ENCODE measurements at regions not wholly inside any gene's neighbourhood (a gene's known extent, or its start where the extent isn't known, plus 50 kb on each side); places are given as distances from the start of the nearest gene placed in this dataset.

- TF ChIP-seq GATA1 (IDR thresholded peaks at IDR 0.05; ENCODE audit: low read depth, low read length) (no peak), POLR2A (IDR thresholded peaks at IDR 0.05; ENCODE audit: low read length) (no peak)
Observed at GRCh38 chr2:200042102-200042735, 86.8 kb downstream of the MAIP1 start.

DNA sequence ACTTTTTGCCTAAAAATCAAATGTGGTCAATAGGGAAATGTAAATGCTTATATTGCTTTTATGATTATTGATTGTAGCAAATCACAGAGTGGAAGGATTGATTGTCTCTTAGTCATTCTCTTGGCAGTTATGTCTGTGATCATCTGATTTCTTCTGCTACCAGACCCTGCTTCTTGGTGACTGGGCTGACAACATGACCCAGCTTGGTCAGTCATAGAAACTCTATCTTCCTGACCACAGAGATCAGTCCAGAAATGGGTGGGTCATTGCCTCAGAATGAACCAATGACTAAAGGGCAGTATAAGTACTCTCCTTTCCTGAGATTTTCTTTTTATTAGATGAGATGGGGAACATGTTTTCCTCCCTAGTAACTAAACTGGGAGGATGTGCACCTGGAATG lies 87.6 kb downstream of the MAIP1 start:
- TF ChIP-seq GATA1 (IDR thresholded peaks at IDR 0.05; ENCODE audit: low read depth, low read length) = no peak
- DNase-seq = no peak

More at GRCh38 chr2:200042102-200042735, 86.8 kb downstream of the MAIP1 start:
- DNase-seq = no peak

DNA sequence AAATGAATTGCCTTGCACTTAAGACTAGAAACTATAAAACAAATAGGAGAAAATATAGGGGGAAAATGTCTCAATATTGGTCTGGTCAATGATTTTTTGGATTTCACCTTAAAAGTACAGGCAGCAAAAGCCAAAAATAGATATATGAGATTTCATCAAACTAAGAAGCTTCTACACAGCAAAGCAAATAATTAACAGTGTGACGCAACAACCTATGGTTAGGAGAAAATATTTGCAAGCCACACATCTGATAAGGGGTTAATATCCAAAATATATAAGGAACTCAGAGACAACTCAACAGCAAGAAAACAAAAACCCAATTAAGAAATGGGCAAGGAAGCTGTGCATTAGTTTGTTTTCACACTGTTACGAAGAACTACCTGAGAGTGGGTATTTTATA lies 89.1 kb downstream of the MAIP1 start:
- DNase-seq = no peak
- TF ChIP-seq GATA1 (IDR thresholded peaks at IDR 0.05; ENCODE audit: low read depth, low read length) = no peak
- no peak for TF ChIP-seq POLR2A (IDR thresholded peaks at IDR 0.05; ENCODE audit: low read length)

DNA sequence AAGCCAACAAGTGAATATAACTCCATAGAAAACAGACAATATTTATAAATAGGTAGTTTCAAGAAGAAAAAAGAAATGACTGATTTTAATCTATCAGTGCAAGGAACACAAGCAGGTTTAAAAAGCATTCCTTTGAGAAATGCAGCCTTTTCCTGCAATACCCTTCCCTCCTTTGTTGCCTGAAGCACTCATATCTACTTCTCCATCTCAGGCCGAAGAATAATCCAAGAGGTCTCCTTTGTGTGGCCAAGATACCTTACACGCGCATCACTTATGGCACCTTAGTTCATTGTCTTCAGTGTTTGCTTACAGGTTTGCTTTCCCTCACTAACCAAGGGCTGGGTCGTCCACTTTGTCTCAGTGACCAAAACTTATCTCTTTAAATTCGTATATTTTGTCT lies 93.0 kb downstream of the MAIP1 start:
- TF ChIP-seq POLR2A (IDR thresholded peaks at IDR 0.05; ENCODE audit: low read length) (no peak), GATA1 (IDR thresholded peaks at IDR 0.05; ENCODE audit: low read depth, low read length) (no peak)

GRCh38 chr2:200049086-200049485 lies 93.7 kb downstream of the MAIP1 start:
- DNase-seq = no peak
- TF ChIP-seq GATA1 (IDR thresholded peaks at IDR 0.05; ENCODE audit: low read depth, low read length) (no peak), POLR2A (IDR thresholded peaks at IDR 0.05; ENCODE audit: low read length) (no peak)

More for the DNA sequence above, 93.0 kb downstream of the MAIP1 start:
- no peak for DNase-seq

DNA sequence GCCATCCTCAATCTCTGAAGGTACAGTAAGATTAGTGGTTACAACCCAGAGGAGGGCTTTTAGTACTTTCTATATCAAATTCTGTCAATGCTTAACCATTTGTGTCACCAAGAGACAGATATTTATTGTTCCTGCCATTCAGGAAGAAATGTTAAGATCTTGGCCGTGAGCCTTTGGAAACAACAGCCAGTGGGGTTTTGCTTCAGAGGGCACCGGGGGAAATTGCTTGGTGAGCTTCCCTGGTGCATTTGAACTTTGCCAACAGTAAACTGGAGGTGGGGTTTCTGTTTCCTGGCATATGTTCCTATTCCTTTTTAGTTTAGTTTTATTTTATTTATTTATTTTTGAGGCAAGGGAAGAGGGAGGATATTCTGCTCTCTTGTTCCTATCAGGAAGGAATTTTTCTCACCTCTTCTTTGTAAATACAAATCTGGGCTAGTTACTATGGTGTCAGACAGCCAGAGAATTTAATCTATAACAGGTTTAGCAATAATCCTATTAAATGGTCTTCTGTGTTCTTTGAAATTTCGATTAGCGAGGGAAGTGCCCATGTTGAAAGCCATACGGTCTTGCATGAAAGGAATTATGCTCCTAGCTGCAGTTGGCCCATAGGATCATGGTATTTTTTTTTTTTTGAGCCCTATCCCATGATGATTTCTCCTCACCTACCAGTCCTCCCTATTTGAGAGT lies 95.7 kb downstream of the MAIP1 start:
- TF ChIP-seq GATA1 (IDR thresholded peaks at IDR 0.05; ENCODE audit: low read depth, low read length) = no peak
- TF ChIP-seq POLR2A (IDR thresholded peaks at IDR 0.05; ENCODE audit: low read length) = no peak
- no peak for DNase-seq

- no peak for TF ChIP-seq POLR2A (IDR thresholded peaks at IDR 0.05; ENCODE audit: low read length)
- no peak for TF ChIP-seq GATA1 (IDR thresholded peaks at IDR 0.05; ENCODE audit: low read depth, low read length)
- no peak for DNase-seq
Observed at GRCh38 chr2:200051611-200051945, 96.2 kb downstream of the MAIP1 start.

GRCh38 chr2:200052627-200053026 lies 97.2 kb downstream of the MAIP1 start:
- no peak for DNase-seq
- TF ChIP-seq GATA1 (IDR thresholded peaks at IDR 0.05; ENCODE audit: low read depth, low read length) (no peak), POLR2A (IDR thresholded peaks at IDR 0.05; ENCODE audit: low read length) (no peak)

DNA sequence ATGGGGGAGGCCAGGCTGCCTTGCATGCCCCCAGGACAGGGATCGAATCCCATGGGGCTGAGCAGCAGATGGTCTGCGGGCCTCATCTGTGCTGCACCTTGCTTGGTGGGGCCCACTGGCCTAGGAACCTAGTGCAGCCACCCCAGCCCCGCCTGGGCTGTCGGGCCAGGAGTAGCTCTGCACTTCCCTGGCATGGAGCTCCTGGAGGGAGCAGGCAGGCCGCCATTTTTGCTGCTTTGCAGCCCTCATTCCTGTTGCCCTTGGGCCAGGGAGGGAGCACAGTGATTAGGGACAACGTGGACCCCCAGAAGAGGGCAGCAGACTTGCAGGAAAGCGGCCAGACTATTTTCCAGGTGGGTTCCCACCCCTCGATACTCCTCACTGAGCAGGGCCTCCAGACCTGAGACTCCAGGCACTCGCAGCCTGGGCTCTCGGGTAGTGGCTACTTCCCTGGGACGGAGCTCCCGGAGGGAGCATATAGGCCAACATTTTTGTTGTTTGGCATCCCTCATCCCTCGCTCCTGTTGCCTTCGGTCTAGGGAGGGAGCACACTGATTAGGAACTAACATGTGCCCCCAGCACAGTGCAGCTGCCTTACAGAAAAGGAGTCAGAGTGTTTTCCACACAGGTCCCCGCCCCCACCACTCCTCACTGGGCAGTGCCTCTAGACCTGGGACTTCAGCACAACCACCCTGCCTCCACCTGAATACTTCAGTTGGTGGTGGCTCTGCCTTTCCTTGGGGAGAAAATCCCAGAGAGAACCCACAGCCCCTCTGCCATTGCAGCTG lies 99.5 kb downstream of the MAIP1 start:
- no peak for DNase-seq
- TF ChIP-seq POLR2A (IDR thresholded peaks at IDR 0.05; ENCODE audit: low read length) (no peak), GATA1 (IDR thresholded peaks at IDR 0.05; ENCODE audit: low read depth, low read length) (no peak)

DNA sequence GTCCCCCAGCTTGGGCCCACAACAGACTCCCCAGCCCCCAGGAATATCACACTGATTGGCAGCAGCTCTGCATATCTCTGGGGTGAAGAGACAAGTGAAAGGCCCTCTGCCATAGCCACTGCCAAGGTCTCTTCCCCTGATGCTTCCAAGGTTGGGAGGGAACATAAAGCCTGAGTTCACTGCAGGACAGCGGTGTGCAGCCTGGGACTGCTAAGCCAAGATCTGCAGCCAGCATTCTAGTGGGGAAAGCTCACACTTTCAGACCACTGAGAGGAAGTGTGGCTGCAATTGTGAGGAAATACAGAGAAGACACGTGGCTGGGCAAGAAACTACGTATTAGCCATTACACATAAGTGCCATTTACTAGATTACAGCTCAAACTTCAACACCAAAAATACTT lies 100.7 kb downstream of the MAIP1 start:
- TF ChIP-seq GATA1 (IDR thresholded peaks at IDR 0.05; ENCODE audit: low read depth, low read length) = no peak
- TF ChIP-seq POLR2A (IDR thresholded peaks at IDR 0.05; ENCODE audit: low read length) = no peak
- DNase-seq = no peak

DNA sequence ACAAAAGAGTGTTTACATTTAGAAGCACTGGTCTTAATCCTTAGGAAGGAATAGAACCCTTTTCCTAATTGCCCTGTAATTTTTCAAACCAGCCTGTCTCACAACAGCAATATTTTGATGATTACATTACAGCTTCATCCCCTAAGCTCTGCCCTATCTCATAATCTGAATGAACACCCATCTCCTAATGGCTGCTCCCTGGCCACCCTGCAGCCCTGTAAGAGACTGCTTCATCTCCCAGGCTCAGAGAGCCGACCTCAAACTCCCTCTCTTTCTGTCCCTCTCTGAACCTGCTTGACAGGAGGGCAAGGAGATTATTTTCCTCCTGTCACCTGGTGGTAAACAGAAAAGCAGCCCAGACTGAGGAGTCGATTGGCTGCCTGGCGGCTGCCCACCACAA lies 107.8 kb downstream of the MAIP1 start:
- DNase-seq = no peak
- no peak for TF ChIP-seq GATA1 (IDR thresholded peaks at IDR 0.05; ENCODE audit: low read depth, low read length)
- TF ChIP-seq POLR2A (IDR thresholded peaks at IDR 0.05; ENCODE audit: low read length) = no peak

DNA sequence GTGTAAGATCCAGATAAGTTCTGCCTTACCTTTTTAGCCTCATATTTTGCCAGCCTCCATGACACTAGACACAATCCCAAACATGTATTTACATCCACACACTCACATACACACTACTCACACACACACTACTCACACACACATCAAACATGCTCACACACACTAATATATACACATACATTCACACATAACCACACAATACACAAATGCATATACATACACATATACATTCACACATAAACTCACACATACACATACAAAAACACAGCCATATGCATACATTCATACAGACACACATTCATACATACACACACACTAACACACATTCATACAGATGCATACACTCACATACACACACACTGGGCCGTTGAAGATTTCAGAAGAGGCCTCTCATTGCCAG lies 109.5 kb downstream of the MAIP1 start:
- DNase-seq = no peak
- no peak for TF ChIP-seq POLR2A (IDR thresholded peaks at IDR 0.05; ENCODE audit: low read length)
- TF ChIP-seq GATA1 (IDR thresholded peaks at IDR 0.05; ENCODE audit: low read depth, low read length) = no peak

GRCh38 chr2:200065477-200065876 lies 110.1 kb downstream of the MAIP1 start:
- no peak for DNase-seq
- TF ChIP-seq POLR2A (IDR thresholded peaks at IDR 0.05; ENCODE audit: low read length) (no peak), GATA1 (IDR thresholded peaks at IDR 0.05; ENCODE audit: low read depth, low read length) (no peak)

GRCh38 chr2:200066417-200066816 lies 111.0 kb downstream of the MAIP1 start:
- TF ChIP-seq POLR2A (IDR thresholded peaks at IDR 0.05; ENCODE audit: low read length) (no peak), GATA1 (IDR thresholded peaks at IDR 0.05; ENCODE audit: low read depth, low read length) (no peak)
- DNase-seq = no peak

GRCh38 chr2:200068642-200069041 lies 113.3 kb downstream of the MAIP1 start:
- TF ChIP-seq POLR2A (IDR thresholded peaks at IDR 0.05; ENCODE audit: low read length) (no peak), GATA1 (IDR thresholded peaks at IDR 0.05; ENCODE audit: low read depth, low read length) (no peak)
- DNase-seq = no peak

Measured in erythroblast (primary cell).